GM23248 (cell line): ENCODE measurements at regions not wholly inside any gene's neighbourhood (a gene's known extent, or its start where the extent isn't known, plus 50 kb on each side); places are given as distances from the start of the nearest gene placed in this dataset.

Source experiments
- DNase-seq: peaks from one replicate; pipeline ENCODE4 v3.0.0-alpha.2; 2015
- H2AFZ ChIP-seq: fragments of 200-600 bp; sonication (generic); 2 replicates; pipeline ENCODE4 v1.6.1; 2016; ENCODE audit warnings: antibody characterized with exemption
- H3F3A ChIP-seq: fragments of 200-600 bp; sonication (generic); 2 replicates; pipeline ENCODE4 v1.6.1; 2016; ENCODE audit warnings: mild to moderate bottlenecking, antibody characterized with exemption, mixed run types; ENCODE audit not compliant: insufficient read depth
- H3K27ac ChIP-seq: fragments of 200-600 bp; sonication (generic); 2 replicates; pipeline ENCODE4 v1.5.1; 2016; ENCODE audit warnings: mild to moderate bottlenecking
- H3K27me3 ChIP-seq: fragments of 200-600 bp; sonication (generic); replicated peaks from 2 replicates; pipeline ENCODE4 v1.6.1; 2016; ENCODE audit warnings: mild to moderate bottlenecking; ENCODE audit not compliant: insufficient read depth
- H3K36me3 ChIP-seq: fragments of 200-600 bp; sonication (generic); 2 replicates; pipeline ENCODE4 v1.6.1; 2016; ENCODE audit warnings: low read depth, mild to moderate bottlenecking
- H3K4me1 ChIP-seq: fragments of 200-600 bp; sonication (generic); 2 replicates; pipeline ENCODE4 v1.6.1; 2016; ENCODE audit warnings: mild to moderate bottlenecking; ENCODE audit not compliant: insufficient read depth
- H3K4me2 ChIP-seq: fragments of 200-600 bp; sonication (generic); one replicate; pipeline ENCODE4 v1.6.1; 2016; ENCODE audit warnings: mild to moderate bottlenecking; ENCODE audit not compliant: unreplicated experiment
- H3K4me3 ChIP-seq: fragments of 200-600 bp; sonication (generic); 2 replicates; pipeline ENCODE4 v1.5.1; 2016; ENCODE audit warnings: mild to moderate bottlenecking
- H3K79me2 ChIP-seq: fragments of 200-600 bp; sonication (generic); 2 replicates; pipeline ENCODE4 v1.6.1; 2016; ENCODE audit warnings: mild to moderate bottlenecking; ENCODE audit not compliant: insufficient read depth
- H3K9ac ChIP-seq: fragments of 200-600 bp; sonication (generic); 2 replicates; pipeline ENCODE4 v1.6.1; 2016; ENCODE audit warnings: mild to moderate bottlenecking
- H3K9me2 ChIP-seq: fragments of 200-600 bp; sonication (generic); 2 replicates; pipeline ENCODE4 v1.6.1; 2016; ENCODE audit warnings: mixed run types, mild to moderate bottlenecking, moderate library complexity; ENCODE audit not compliant: insufficient read depth
- H3K9me3 ChIP-seq: fragments of 200-600 bp; sonication (generic); one replicate; pipeline ENCODE4 v1.6.1; 2017; ENCODE audit warnings: low read depth
- H4K20me1 ChIP-seq: fragments of 200-600 bp; sonication (generic); 2 replicates; pipeline ENCODE4 v1.6.0; 2016; ENCODE audit not compliant: insufficient read depth
- EZH2 ChIP-seq: fragments of 200-600 bp; sonication (generic); IDR thresholded peaks from 2 replicates; pipeline ENCODE4 v1.6.1; 2018; ENCODE audit warnings: antibody characterized with exemption, mild to moderate bottlenecking; ENCODE audit not compliant: insufficient read depth, poor library complexity, severe bottlenecking
- EZH2phosphoT487 ChIP-seq: fragments of 200-600 bp; sonication (generic); IDR thresholded peaks from 2 replicates; pipeline ENCODE4 v1.6.1; 2018; ENCODE audit warnings: antibody characterized with exemption, moderate library complexity, mild to moderate bottlenecking, low read depth; ENCODE audit not compliant: insufficient read depth
- WGBS, 2 experiments: methylation state at CpG; one replicate each; pipeline ENCODE4 v1.1.6; 2015 to 2017; ENCODE audit warnings: low lambda C conversion rate in 2 of 2, low coverage in 1 of 2; ENCODE audit errors: missing lambda C conversion rate in 2 of 2; 5-methylcytosine and 5-hydroxymethylcytosine counted together
- in situ Hi-C: fragments of 300-500 bp; cut with MboI; formaldehyde crosslinking; loops from 2 replicates; pipeline ENCODE4 v1.15.0; 2020

DNA sequence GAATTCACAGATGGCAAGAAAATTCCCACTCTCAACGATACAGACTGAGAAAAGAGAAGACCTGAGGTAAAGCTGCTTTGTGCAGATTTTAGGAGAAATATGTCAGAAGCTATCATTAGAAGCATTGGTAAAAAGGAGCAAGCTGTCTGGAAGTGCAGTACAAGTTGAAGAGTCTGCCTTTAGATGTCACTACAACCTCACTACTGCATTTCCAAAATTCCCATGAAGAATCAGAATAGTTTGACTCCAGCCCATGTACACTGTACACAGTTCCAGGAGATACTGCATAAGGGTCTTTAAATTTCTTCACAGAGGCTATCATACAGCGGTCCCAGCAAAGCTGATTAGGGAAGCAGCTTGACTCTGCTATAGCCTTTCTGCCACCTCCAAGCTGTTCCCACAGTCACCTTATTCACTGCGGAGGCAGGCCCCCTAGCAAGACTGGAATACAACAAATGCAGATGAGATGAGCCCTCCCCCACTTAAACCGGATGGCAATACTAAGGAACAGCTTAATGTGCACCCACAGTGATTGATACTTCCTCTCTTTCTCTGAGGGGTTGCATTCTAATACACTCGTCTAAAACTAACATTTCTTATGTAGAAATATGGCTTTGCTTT lies 527.4 kb downstream of the TMEM182 start:
- no peaks in the 10 kb centered on the region for H3K9me3 ChIP-seq

DNA sequence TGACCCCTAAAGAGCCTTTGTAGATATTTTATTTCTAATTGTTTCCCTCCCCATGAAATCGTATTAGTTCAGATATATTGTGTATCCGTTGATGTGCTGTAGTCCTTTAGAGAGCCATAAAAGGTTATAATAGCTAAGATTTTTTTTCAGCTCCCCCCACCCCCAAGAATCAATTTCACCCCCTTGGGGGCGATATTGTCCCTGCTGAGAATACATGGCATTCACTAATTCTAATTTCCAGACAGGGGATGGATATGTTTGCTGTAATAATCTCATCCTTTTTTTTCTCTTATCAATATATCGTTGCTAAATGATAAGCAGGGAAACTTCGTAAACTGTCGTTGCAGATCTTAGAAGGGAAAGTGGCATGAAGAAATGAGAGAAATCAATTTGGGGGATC lies 530.7 kb downstream of the TMEM182 start:
- WGBS, 2 experiments = 2 to 4% methylated on average over 6 of the region's 6 CpGs
- Histone ChIP-seq H2AFZ (no peak overlapping the region), H3K9me2 (no peaks in the 10 kb centered on the region), H3K9ac (no peak overlapping the region), H3K27ac (no peak overlapping the region), H3K27me3 (no peaks in the 10 kb centered on the region), H3K79me2 (no peaks in the 10 kb centered on the region), H3K4me3 (no peak overlapping the region), H3F3A (no peaks in the 10 kb centered on the region), H3K4me2 (no peak overlapping the region), H3K9me3 (no peaks in the 10 kb centered on the region), H4K20me1 (no peaks in the 10 kb centered on the region), H3K36me3 (no peaks in the 10 kb centered on the region), H3K4me1 (no peaks in the 10 kb centered on the region)
- no peak for DNase-seq
- in situ Hi-C loops = no loop called here
- no peak for TF ChIP-seq EZH2phosphoT487
- TF ChIP-seq EZH2 = no peak

More for the DNA sequence above, 527.4 kb downstream of the TMEM182 start:
- Histone ChIP-seq H3K4me2 (no peak overlapping the region), H3K4me1 (no peaks in the 10 kb centered on the region), H3K9ac (no peak overlapping the region), H3K27me3 (no peaks in the 10 kb centered on the region), H3K9me2 (no peaks in the 10 kb centered on the region), H3K36me3 (no peaks in the 10 kb centered on the region), H4K20me1 (no peaks in the 10 kb centered on the region), H3K4me3 (no peak overlapping the region), H3F3A (no peaks in the 10 kb centered on the region), H2AFZ (no peak overlapping the region), H3K27ac (no peak overlapping the region), H3K79me2 (no peaks in the 10 kb centered on the region)
- 4 to 8% methylated on average over 5 of the region's 5 CpGs for WGBS, 2 experiments
- DNase-seq = no peak
- no peak for TF ChIP-seq EZH2phosphoT487
- TF ChIP-seq EZH2 = no peak
- in situ Hi-C loops = no loop called here

DNA sequence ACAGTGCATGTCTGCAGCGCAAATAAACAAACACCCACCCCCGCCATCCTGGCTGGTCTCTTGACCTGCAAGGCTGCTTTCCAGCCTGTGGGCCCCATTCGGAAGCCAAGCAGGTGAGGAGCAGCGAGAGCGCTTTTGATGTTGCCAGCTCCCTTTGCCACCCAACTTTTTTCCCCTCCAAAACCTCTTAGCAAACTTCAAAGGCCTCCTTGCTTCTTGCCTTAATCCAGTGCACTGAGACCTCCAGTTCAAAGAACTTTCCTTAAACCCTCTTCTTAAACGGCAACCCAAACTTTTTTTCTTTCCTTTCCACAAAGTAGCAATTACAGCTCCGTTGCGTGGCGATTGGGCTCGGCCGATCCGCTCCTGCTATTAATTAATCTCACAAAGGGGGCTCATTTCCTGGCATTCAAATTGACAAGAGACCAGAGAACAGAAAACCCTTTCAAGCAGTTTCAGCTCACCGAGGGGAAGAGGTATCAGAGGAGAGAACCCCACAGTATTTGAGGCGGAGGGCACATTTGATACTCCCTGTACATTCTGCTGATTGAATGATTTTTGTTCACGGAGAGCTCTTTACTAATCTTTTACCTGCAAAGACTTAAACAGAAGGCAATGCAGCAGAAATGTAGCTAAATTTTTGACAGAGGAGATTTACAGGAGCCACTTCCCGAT lies 531.4 kb downstream of the TMEM182 start:
- DNase-seq = no peak
- Histone ChIP-seq H3K27me3 (no peaks in the 10 kb centered on the region), H3K9ac (no peak overlapping the region), H3K79me2 (no peaks in the 10 kb centered on the region), H3K4me2 (no peak overlapping the region), H3K9me2 (no peaks in the 10 kb centered on the region), H3K27ac (no peak overlapping the region), H3K9me3 (no peaks in the 10 kb centered on the region), H3K4me3 (no peak overlapping the region), H3F3A (no peaks in the 10 kb centered on the region), H3K4me1 (no peaks in the 10 kb centered on the region), H2AFZ (no peak overlapping the region), H4K20me1 (no peaks in the 10 kb centered on the region), H3K36me3 (no peaks in the 10 kb centered on the region)
- in situ Hi-C loops = no loop called here
- WGBS, 2 experiments = 4 to 5% methylated on average over 16 of the region's 16 CpGs
- TF ChIP-seq EZH2 (no peak), EZH2phosphoT487 (no peak)

DNA sequence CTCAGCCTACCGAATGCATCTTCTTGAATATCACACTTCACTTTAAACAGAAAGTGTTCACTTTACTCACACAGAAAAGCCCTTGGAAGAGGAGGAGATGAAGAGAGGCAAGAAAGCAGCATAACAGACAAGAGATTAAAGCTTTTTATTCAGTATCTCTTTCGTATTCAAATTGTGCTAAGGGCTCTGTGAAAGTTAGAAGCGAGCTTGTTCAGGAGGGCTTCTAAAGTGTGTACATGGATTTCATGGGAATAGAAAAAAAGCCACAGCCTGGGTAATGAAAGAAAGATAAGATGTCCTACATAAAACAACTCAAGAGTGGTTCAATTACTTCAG lies 531.9 kb downstream of the TMEM182 start:
- Histone ChIP-seq H4K20me1 (no peaks in the 10 kb centered on the region), H3K9me3 (no peaks in the 10 kb centered on the region), H3K9me2 (no peaks in the 10 kb centered on the region), H3K4me3 (no peak overlapping the region), H3F3A (no peaks in the 10 kb centered on the region), H3K4me1 (no peaks in the 10 kb centered on the region), H3K79me2 (no peaks in the 10 kb centered on the region), H3K36me3 (no peaks in the 10 kb centered on the region), H3K27me3 (no peaks in the 10 kb centered on the region), H3K9ac (no peak overlapping the region), H3K27ac (no peak overlapping the region), H3K4me2 (no peak overlapping the region), H2AFZ (no peak overlapping the region)
- WGBS, 2 experiments = 4% methylated on average over 3 of the region's 3 CpGs
- DNase-seq = no peak
- in situ Hi-C loops = no loop called here
- no peak for TF ChIP-seq EZH2
- no peak for TF ChIP-seq EZH2phosphoT487
